ENCODE measurements at regions not wholly inside any gene's neighbourhood (a gene's known extent, or its start where the extent isn't known, plus 50 kb on each side); places are given as distances from the start of the nearest gene placed in this dataset.

DNA sequence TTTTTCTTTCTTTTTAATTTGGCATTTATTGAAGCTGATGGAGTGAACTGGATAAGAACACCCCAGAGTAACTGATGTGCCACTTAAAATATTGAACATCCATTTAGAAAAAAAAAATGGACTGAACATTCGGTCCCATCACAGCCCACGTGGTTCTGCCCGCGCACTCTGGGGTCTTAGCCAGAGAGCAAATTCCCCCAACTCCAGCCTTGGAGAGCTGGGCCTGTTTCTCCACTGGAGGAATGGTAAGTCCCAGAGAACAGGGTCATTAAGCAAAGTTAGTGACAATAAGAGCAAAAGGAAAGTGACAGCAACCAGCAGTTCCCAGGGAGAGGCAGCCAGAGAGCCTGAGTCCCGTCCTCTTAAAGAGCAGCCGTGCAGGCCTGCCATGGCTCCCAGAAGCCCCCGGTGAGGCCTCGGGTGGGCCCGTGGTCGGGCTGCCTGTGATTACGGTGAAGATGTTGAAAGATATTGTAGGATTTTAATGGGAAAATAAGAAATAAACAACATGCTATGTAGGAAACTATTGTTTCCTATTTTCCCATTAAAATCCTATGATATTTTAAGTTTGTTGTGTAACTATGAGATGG, 487.9 kb upstream of the MKI67 start:
- Histone ChIP-seq H3K79me2 (ENCODE audit: insufficient read depth, low read length) (no peaks in the 10 kb centered on the region), H3K27ac (ENCODE audit: low read length) (no peak overlapping the region), H4K20me1 (ENCODE audit: insufficient read depth, low read length) (no peaks in the 10 kb centered on the region), H3K9ac (ENCODE audit: low read depth, low read length) (no peak overlapping the region), H3K4me1 (ENCODE audit: insufficient read depth, low read length) (no peaks in the 10 kb centered on the region), H3K4me2 (ENCODE audit: insufficient read depth, low read length) (no peak overlapping the region), H3K36me3 (ENCODE audit: insufficient read depth, low read length) (no peaks in the 10 kb centered on the region), H3K27me3 (ENCODE audit: insufficient read depth, low read length, poor library complexity) (peaks cover 5% of the 10 kb centered on the region), H3K4me3 (ENCODE audit: low read depth in 1 of 2, low read length in 2 of 2) (no peak overlapping the region), H2AFZ (ENCODE audit: low read depth, low read length) (no peak overlapping the region), H3K9me3 (ENCODE audit: insufficient read depth, low read length, severe bottlenecking) (no peaks in the 10 kb centered on the region)
- DNase-seq (no peak), ATAC-seq (ENCODE audit: insufficient read depth, low read depth) (no peak)
- TF ChIP-seq CTCF (IDR thresholded peaks at IDR 0.05; ENCODE audit: borderline replicate concordance, extremely low read depth, low read length, poor library complexity, severe bottlenecking) (no peak), EZH2 (IDR thresholded peaks at IDR 0.05; ENCODE audit: borderline replicate concordance, low read depth, low read length, severe bottlenecking) (no peak)

DNA sequence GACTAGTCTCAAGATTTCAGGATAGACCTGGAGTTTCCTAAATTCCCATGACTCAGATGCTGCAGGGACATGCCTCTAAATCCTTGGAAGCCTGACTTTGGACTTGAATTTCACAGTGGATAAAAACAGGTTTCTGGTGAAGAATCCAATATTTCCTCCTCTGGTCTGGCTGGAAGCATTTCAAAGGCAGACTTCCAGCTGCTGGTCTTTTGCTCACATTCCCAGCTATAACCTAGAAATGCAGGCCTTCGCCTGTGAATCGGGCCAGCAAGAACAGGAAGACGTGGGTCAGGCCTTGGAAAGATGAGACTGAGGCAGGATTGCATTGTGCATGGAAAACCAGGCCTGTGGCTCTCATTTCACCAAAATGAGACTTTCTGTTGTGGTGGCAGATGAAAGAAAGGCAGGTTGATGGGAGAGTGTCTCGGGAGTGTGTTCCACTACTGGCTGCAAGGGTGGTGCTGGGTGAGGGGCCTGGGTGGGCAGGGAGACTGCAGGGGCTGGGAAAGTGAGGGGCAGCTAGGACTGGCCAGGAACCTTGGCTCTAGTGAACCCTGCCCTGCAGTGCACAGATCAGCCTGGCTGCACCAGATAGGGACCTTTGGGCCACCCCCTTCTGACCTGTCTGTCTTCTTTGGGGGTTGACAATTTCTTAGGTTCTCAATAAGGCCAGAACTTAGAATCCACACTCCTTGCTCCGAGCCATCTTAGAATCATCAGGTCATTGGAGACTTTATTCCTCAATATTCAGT, 488.8 kb upstream of the MKI67 start:
- H3K9ac ChIP-seq (ENCODE audit: low read depth, low read length) = no peak overlapping the region
- ATAC-seq (ENCODE audit: insufficient read depth, low read depth) = no peak
- H2AFZ ChIP-seq (ENCODE audit: low read depth, low read length) = no peak overlapping the region

DNA sequence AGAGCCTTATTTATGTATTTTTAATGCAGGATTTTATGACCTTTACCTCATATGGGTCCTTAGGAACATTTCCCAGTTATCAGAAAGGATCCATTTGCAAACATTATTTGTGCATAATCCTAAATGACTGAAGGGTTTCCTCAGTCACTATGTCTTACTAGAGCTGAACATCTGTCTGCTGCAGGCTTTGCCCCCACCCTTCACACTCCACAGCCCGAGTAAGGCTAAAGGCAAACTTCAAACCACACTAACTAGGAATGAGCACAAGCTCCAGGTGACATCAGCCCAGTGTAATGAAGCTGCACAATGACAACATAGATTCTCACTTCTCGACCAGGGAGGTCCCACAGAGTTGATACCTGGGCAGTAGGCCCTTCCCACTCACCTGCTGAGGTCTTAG, 491.3 kb upstream of the MKI67 start:
- Histone ChIP-seq H3K9ac (ENCODE audit: low read depth, low read length) (no peak overlapping the region), H3K9me3 (ENCODE audit: insufficient read depth, low read length, severe bottlenecking) (no peaks in the 10 kb centered on the region), H3K79me2 (ENCODE audit: insufficient read depth, low read length) (no peaks in the 10 kb centered on the region), H3K4me3 (ENCODE audit: low read depth in 1 of 2, low read length in 2 of 2) (no peak overlapping the region), H2AFZ (ENCODE audit: low read depth, low read length) (no peak overlapping the region), H4K20me1 (ENCODE audit: insufficient read depth, low read length) (no peaks in the 10 kb centered on the region), H3K4me1 (ENCODE audit: insufficient read depth, low read length) (no peaks in the 10 kb centered on the region), H3K4me2 (ENCODE audit: insufficient read depth, low read length) (no peak overlapping the region), H3K27me3 (ENCODE audit: insufficient read depth, low read length, poor library complexity) (peaks cover 5% of the 10 kb centered on the region), H3K27ac (ENCODE audit: low read length) (no peak overlapping the region), H3K36me3 (ENCODE audit: insufficient read depth, low read length) (no peaks in the 10 kb centered on the region)
- no peak for DNase-seq
- ATAC-seq (ENCODE audit: insufficient read depth, low read depth) = no peak
- TF ChIP-seq EZH2 (IDR thresholded peaks at IDR 0.05; ENCODE audit: borderline replicate concordance, low read depth, low read length, severe bottlenecking) = no peak
- TF ChIP-seq CTCF (IDR thresholded peaks at IDR 0.05; ENCODE audit: borderline replicate concordance, extremely low read depth, low read length, poor library complexity, severe bottlenecking) = no peak

More for the DNA sequence above, 488.8 kb upstream of the MKI67 start:
- no peaks in the 10 kb centered on the region for H4K20me1 ChIP-seq (ENCODE audit: insufficient read depth, low read length)
- no peak overlapping the region for H3K4me2 ChIP-seq (ENCODE audit: insufficient read depth, low read length)
- H3K4me1 ChIP-seq (ENCODE audit: insufficient read depth, low read length) = no peaks in the 10 kb centered on the region
- H3K27ac ChIP-seq (ENCODE audit: low read length) = no peak overlapping the region
- no peak for DNase-seq
- TF ChIP-seq EZH2 (IDR thresholded peaks at IDR 0.05; ENCODE audit: borderline replicate concordance, low read depth, low read length, severe bottlenecking) = no peak
- no peak overlapping the region for H3K4me3 ChIP-seq (ENCODE audit: low read depth in 1 of 2, low read length in 2 of 2)
- H3K27me3 ChIP-seq (ENCODE audit: insufficient read depth, low read length, poor library complexity) = peaks cover 5% of the 10 kb centered on the region
- H3K9me3 ChIP-seq (ENCODE audit: insufficient read depth, low read length, severe bottlenecking) = no peaks in the 10 kb centered on the region
- no peaks in the 10 kb centered on the region for H3K36me3 ChIP-seq (ENCODE audit: insufficient read depth, low read length)
- no peaks in the 10 kb centered on the region for H3K79me2 ChIP-seq (ENCODE audit: insufficient read depth, low read length)

DNA sequence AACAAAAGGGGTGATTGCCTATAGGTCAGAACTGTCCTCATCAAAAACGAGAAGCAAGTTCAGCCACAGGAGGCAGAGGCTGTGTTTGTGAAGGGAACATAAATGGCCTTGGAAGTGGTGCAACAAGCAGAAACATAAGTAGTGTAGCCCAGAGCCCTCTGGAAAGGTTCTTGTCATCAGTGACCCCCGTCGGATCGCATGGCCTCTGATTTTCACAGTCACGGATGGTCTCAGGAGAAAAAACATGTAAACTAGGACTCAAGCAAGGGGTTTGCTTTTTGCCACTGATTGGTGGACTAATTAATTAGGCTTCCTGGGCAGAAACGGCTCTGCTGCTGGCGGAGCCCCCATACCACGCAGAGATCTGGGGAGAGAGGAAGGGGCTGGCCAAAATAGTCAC, 496.5 kb upstream of the MKI67 start:
- Histone ChIP-seq H3K4me2 (ENCODE audit: insufficient read depth, low read length) (no peak overlapping the region), H3K27me3 (ENCODE audit: insufficient read depth, low read length, poor library complexity) (peaks cover 5% of the 10 kb centered on the region), H2AFZ (ENCODE audit: low read depth, low read length) (no peak overlapping the region), H3K9ac (ENCODE audit: low read depth, low read length) (no peak overlapping the region), H3K27ac (ENCODE audit: low read length) (no peak overlapping the region), H3K79me2 (ENCODE audit: insufficient read depth, low read length) (no peaks in the 10 kb centered on the region), H3K9me3 (ENCODE audit: insufficient read depth, low read length, severe bottlenecking) (no peaks in the 10 kb centered on the region), H4K20me1 (ENCODE audit: insufficient read depth, low read length) (no peaks in the 10 kb centered on the region), H3K4me1 (ENCODE audit: insufficient read depth, low read length) (no peaks in the 10 kb centered on the region), H3K36me3 (ENCODE audit: insufficient read depth, low read length) (no peaks in the 10 kb centered on the region), H3K4me3 (ENCODE audit: low read depth in 1 of 2, low read length in 2 of 2) (no peak overlapping the region)
- DNase-seq (no peak), ATAC-seq (ENCODE audit: insufficient read depth, low read depth) (no peak)
- TF ChIP-seq EZH2 (IDR thresholded peaks at IDR 0.05; ENCODE audit: borderline replicate concordance, low read depth, low read length, severe bottlenecking) = no peak
- no peak for TF ChIP-seq CTCF (IDR thresholded peaks at IDR 0.05; ENCODE audit: borderline replicate concordance, extremely low read depth, low read length, poor library complexity, severe bottlenecking)
